ENCODE measurements at regions not wholly inside any gene's neighbourhood (a gene's known extent, or its start where the extent isn't known, plus 50 kb on each side); places are given as distances from the start of the nearest gene placed in this dataset.

- H3K23ac ChIP-seq (ENCODE audit: low read length), result no peak overlapping the region
- no peaks in the 10 kb centered on the region for H3K36me3 ChIP-seq (ENCODE audit: control insufficient read depth in 1 of 2, insufficient read depth in 2 of 2, low read length in 2 of 2)
- no peak overlapping the region for H2AK5ac ChIP-seq (ENCODE audit: low read length)
- no peak overlapping the region for H4K91ac ChIP-seq (ENCODE audit: low read depth, low read length)
- H3K4me3 ChIP-seq (ENCODE audit: low read depth, low read length), result no peak overlapping the region
- H3K27me3 ChIP-seq (ENCODE audit: insufficient read depth, low read length), result no peaks in the 10 kb centered on the region
- WGBS (ENCODE audit: extremely low coverage, insufficient coverage, insufficient read length), result no CpG with 5 or more reads among the region's 4 CpGs
- no peaks in the 10 kb centered on the region for H3K79me1 ChIP-seq (ENCODE audit: low read length)
- H3K18ac ChIP-seq (ENCODE audit: low read length), result no peak overlapping the region
- no peak overlapping the region for H4K8ac ChIP-seq (ENCODE audit: low read depth, low read length)
- H3K27ac ChIP-seq (ENCODE audit: low read depth, low read length), result no peak overlapping the region
- H2BK12ac ChIP-seq (ENCODE audit: low read length), result no peak overlapping the region
- H2AFZ ChIP-seq (ENCODE audit: insufficient read depth, low read length, poor library complexity), result no peak overlapping the region
- H4K12ac ChIP-seq (ENCODE audit: low read depth, low read length), result no peak overlapping the region
- no peak overlapping the region for H2BK120ac ChIP-seq (ENCODE audit: insufficient read depth, low read length, poor library complexity)
- H3K79me2 ChIP-seq (ENCODE audit: control insufficient read depth, insufficient read depth, low read length, poor library complexity), result no peaks in the 10 kb centered on the region
- no peak for DNase-seq
- no peak overlapping the region for H3K9ac ChIP-seq (ENCODE audit: low read length)
- no peaks in the 10 kb centered on the region for H3K4me1 ChIP-seq (ENCODE audit: control insufficient read depth in 1 of 2, insufficient read depth in 2 of 2, low read length in 2 of 2)
- no peaks in the 10 kb centered on the region for H3K9me3 ChIP-seq (ENCODE audit: insufficient read depth, low read depth, low read length)
- no peak overlapping the region for H3K14ac ChIP-seq (ENCODE audit: low read length)
- no peak overlapping the region for H2BK5ac ChIP-seq (ENCODE audit: low read depth, low read length, poor library complexity)
- no peak overlapping the region for H3K4ac ChIP-seq (ENCODE audit: low read depth, low read length)
- no peak overlapping the region for H3K4me2 ChIP-seq (ENCODE audit: low read length)
Measured at GRCh38 chr1:222195857-222196256, 352.0 kb downstream of the HHIPL2 start.

- Histone ChIP-seq H3K18ac (ENCODE audit: low read length) (no peak overlapping the region), H3K36me3 (ENCODE audit: control insufficient read depth in 1 of 2, insufficient read depth in 2 of 2, low read length in 2 of 2) (no peaks in the 10 kb centered on the region), H4K12ac (ENCODE audit: low read depth, low read length) (no peak overlapping the region), H3K4ac (ENCODE audit: low read depth, low read length) (no peak overlapping the region), H2BK12ac (ENCODE audit: low read length) (no peak overlapping the region), H2BK5ac (ENCODE audit: low read depth, low read length, poor library complexity) (no peak overlapping the region), H3K9ac (ENCODE audit: low read length) (no peak overlapping the region), H3K9me3 (ENCODE audit: insufficient read depth, low read depth, low read length) (no peaks in the 10 kb centered on the region), H3K14ac (ENCODE audit: low read length) (no peak overlapping the region), H4K8ac (ENCODE audit: low read depth, low read length) (no peak overlapping the region), H3K23ac (ENCODE audit: low read length) (no peak overlapping the region), H3K4me2 (ENCODE audit: low read length) (no peak overlapping the region), H2AFZ (ENCODE audit: insufficient read depth, low read length, poor library complexity) (no peak overlapping the region), H2AK5ac (ENCODE audit: low read length) (no peak overlapping the region), H3K27ac (ENCODE audit: low read depth, low read length) (no peak overlapping the region), H3K79me2 (ENCODE audit: control insufficient read depth, insufficient read depth, low read length, poor library complexity) (no peaks in the 10 kb centered on the region), H3K27me3 (ENCODE audit: insufficient read depth, low read length) (no peaks in the 10 kb centered on the region), H2BK120ac (ENCODE audit: insufficient read depth, low read length, poor library complexity) (no peak overlapping the region), H3K4me1 (ENCODE audit: control insufficient read depth in 1 of 2, insufficient read depth in 2 of 2, low read length in 2 of 2) (no peaks in the 10 kb centered on the region), H4K91ac (ENCODE audit: low read depth, low read length) (no peak overlapping the region), H3K4me3 (ENCODE audit: low read depth, low read length) (no peak overlapping the region), H3K79me1 (ENCODE audit: low read length) (no peaks in the 10 kb centered on the region)
- DNase-seq, result no peak
- no CpG with 5 or more reads among the region's 1 CpG for WGBS (ENCODE audit: extremely low coverage, insufficient coverage, insufficient read length)
Measured at GRCh38 chr1:222189218-222189617, 358.7 kb downstream of the HHIPL2 start.

DNA sequence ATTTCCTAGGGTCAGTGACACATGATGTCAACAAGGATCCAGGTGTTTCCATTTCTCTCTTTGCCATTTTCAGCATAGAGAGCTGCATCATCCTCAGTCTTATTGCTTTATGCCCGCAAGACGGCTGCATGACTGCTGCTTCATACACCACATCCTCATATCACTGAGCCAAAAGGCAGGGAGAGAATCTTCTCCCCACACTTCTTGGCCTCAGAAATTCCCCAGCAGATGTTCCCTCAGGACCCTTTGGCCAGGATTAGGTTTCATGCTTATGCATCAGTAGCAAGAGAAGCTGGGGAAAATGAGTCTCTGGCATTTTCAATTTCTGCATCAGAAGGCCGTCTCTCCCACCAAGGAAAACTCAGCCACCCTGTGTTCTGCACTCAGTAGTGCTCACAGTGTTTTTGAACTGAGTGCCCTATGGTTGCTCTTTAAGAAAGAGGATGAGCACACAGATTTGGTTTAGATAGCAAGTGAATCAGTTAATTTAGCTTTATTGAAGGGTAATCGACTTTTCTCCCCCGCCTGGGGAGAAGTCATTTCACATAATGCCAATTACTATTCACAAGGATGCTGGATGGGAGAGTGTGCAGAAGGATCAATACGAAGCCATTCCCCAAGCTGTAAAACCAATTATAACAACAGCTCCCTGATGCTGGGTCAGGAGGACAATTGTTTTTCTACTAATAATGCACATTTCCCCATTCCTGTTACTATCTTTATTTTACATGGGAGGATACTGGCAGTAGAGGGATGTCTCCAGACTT, 360.2 kb downstream of the HHIPL2 start:
- Histone ChIP-seq H3K23ac (ENCODE audit: low read length) (no peak overlapping the region), H4K8ac (ENCODE audit: low read depth, low read length) (no peak overlapping the region), H3K18ac (ENCODE audit: low read length) (no peak overlapping the region), H3K14ac (ENCODE audit: low read length) (no peak overlapping the region), H2BK5ac (ENCODE audit: low read depth, low read length, poor library complexity) (no peak overlapping the region), H3K27me3 (ENCODE audit: insufficient read depth, low read length) (no peaks in the 10 kb centered on the region), H3K4me1 (ENCODE audit: control insufficient read depth in 1 of 2, insufficient read depth in 2 of 2, low read length in 2 of 2) (no peaks in the 10 kb centered on the region), H2AFZ (ENCODE audit: insufficient read depth, low read length, poor library complexity) (no peak overlapping the region), H3K9me3 (ENCODE audit: insufficient read depth, low read depth, low read length) (no peaks in the 10 kb centered on the region), H3K27ac (ENCODE audit: low read depth, low read length) (no peak overlapping the region), H3K4me2 (ENCODE audit: low read length) (no peak overlapping the region), H3K9ac (ENCODE audit: low read length) (no peak overlapping the region), H4K12ac (ENCODE audit: low read depth, low read length) (no peak overlapping the region), H3K36me3 (ENCODE audit: control insufficient read depth in 1 of 2, insufficient read depth in 2 of 2, low read length in 2 of 2) (no peaks in the 10 kb centered on the region), H4K91ac (ENCODE audit: low read depth, low read length) (no peak overlapping the region), H3K4ac (ENCODE audit: low read depth, low read length) (no peak overlapping the region), H2BK120ac (ENCODE audit: insufficient read depth, low read length, poor library complexity) (no peak overlapping the region), H2AK5ac (ENCODE audit: low read length) (no peak overlapping the region), H2BK12ac (ENCODE audit: low read length) (no peak overlapping the region), H3K79me2 (ENCODE audit: control insufficient read depth, insufficient read depth, low read length, poor library complexity) (no peaks in the 10 kb centered on the region), H3K79me1 (ENCODE audit: low read length) (no peaks in the 10 kb centered on the region), H3K4me3 (ENCODE audit: low read depth, low read length) (no peak overlapping the region)
- WGBS (ENCODE audit: extremely low coverage, insufficient coverage, insufficient read length), result no CpG with 5 or more reads among the region's 6 CpGs
- DNase-seq, result no peak

GRCh38 chr1:222182641-222183040, 365.3 kb downstream of the HHIPL2 start:
- no peak overlapping the region for H3K4me3 ChIP-seq (ENCODE audit: low read depth, low read length)
- H3K23ac ChIP-seq (ENCODE audit: low read length), result no peak overlapping the region
- no peak overlapping the region for H4K8ac ChIP-seq (ENCODE audit: low read depth, low read length)
- H2BK5ac ChIP-seq (ENCODE audit: low read depth, low read length, poor library complexity), result no peak overlapping the region
- H3K9ac ChIP-seq (ENCODE audit: low read length), result no peak overlapping the region
- no peak overlapping the region for H4K12ac ChIP-seq (ENCODE audit: low read depth, low read length)
- H3K36me3 ChIP-seq (ENCODE audit: control insufficient read depth in 1 of 2, insufficient read depth in 2 of 2, low read length in 2 of 2), result no peaks in the 10 kb centered on the region
- no peak overlapping the region for H2AFZ ChIP-seq (ENCODE audit: insufficient read depth, low read length, poor library complexity)
- no peaks in the 10 kb centered on the region for H3K79me2 ChIP-seq (ENCODE audit: control insufficient read depth, insufficient read depth, low read length, poor library complexity)
- H4K91ac ChIP-seq (ENCODE audit: low read depth, low read length), result no peak overlapping the region
- no peak overlapping the region for H3K14ac ChIP-seq (ENCODE audit: low read length)
- H3K4me2 ChIP-seq (ENCODE audit: low read length), result no peak overlapping the region
- H2BK120ac ChIP-seq (ENCODE audit: insufficient read depth, low read length, poor library complexity), result no peak overlapping the region
- H3K4me1 ChIP-seq (ENCODE audit: control insufficient read depth in 1 of 2, insufficient read depth in 2 of 2, low read length in 2 of 2), result no peaks in the 10 kb centered on the region
- H3K9me3 ChIP-seq (ENCODE audit: insufficient read depth, low read depth, low read length), result no peaks in the 10 kb centered on the region
- no peak overlapping the region for H2AK5ac ChIP-seq (ENCODE audit: low read length)
- no peak for DNase-seq
- H3K18ac ChIP-seq (ENCODE audit: low read length), result no peak overlapping the region
- H3K27ac ChIP-seq (ENCODE audit: low read depth, low read length), result no peak overlapping the region
- H2BK12ac ChIP-seq (ENCODE audit: low read length), result no peak overlapping the region
- no peak overlapping the region for H3K4ac ChIP-seq (ENCODE audit: low read depth, low read length)
- H3K79me1 ChIP-seq (ENCODE audit: low read length), result no peaks in the 10 kb centered on the region
- no peaks in the 10 kb centered on the region for H3K27me3 ChIP-seq (ENCODE audit: insufficient read depth, low read length)
